Stomach (tissue), 8 donors: ENCODE measurements at regions not wholly inside any gene's neighbourhood (a gene's known extent, or its start where the extent isn't known, plus 50 kb on each side); places are given as distances from the start of the nearest gene placed in this dataset.

ENCODE experiments used
- DNase-seq, 2 donors: peaks; one replicate each; pipeline versions ENCODE4 v3.0.0 to v3.0.0-alpha.2; 2013 to 2019
- H3K27ac ChIP-seq, 5 donors: fragments of 200-600 bp in 4 of 5; sonication (generic) in 4 of 5; one replicate each; pipeline ENCODE4 v1.5.1; 2013 to 2019; ENCODE audit warnings: mild to moderate bottlenecking in 1 of 5, moderate library complexity in 1 of 5
- H3K27me3 ChIP-seq, 3 donors: fragments of 200-600 bp; sonication (generic); one replicate each; pipeline ENCODE4 v1.5.1; 2017 to 2019; ENCODE audit warnings: mixed run types in 1 of 3
- H3K36me3 ChIP-seq, 4 donors: fragments of 200-600 bp; sonication (generic); 1 replicate in 3 of 4; 2 replicates in 1 of 4; pipeline ENCODE4 v1.5.1; 2016 to 2019
- H3K4me1 ChIP-seq, 4 donors: fragments of 200-600 bp; sonication (generic); one replicate each; pipeline ENCODE4 v1.5.1; 2016 to 2019
- H3K4me3 ChIP-seq, 4 donors: fragments of 200-600 bp; sonication (generic) in 3 of 4; one replicate each; pipeline ENCODE4 v1.5.1; 2016 to 2019; ENCODE audit warnings: mild to moderate bottlenecking in 1 of 4
- H3K9me3 ChIP-seq, 4 donors: fragments of 200-600 bp; sonication (generic); one replicate each; pipeline ENCODE4 v1.5.1; 2016 to 2019
- EP300 ChIP-seq: sonication (generic); formaldehyde crosslinking; IDR thresholded peaks from one replicate; pipeline ENCODE4 v1.6.1; 2017; ENCODE audit warnings: antibody characterized with exemption
- POLR2A ChIP-seq, 4 donors: fragments of 450-650 bp; IDR thresholded peaks; one replicate each; pipeline ENCODE4 v1.6.1; 2016; ENCODE audit warnings: antibody characterized with exemption in 4 of 4, control low read depth in 2 of 4, mild to moderate bottlenecking in 1 of 4, moderate library complexity in 1 of 4
- POLR2AphosphoS5 ChIP-seq, 3 donors: sonication (generic); formaldehyde crosslinking; IDR thresholded peaks; one replicate each; pipeline ENCODE4 v1.6.1; 2016; ENCODE audit warnings: antibody characterized with exemption in 3 of 3
- WGBS, 5 donors: extraction: QIAGEN DNeasy Blood & Tissue Kit in 3 of 5; methylation state at CpG; one replicate each; pipeline versions ENCODE4 v1.1.5 to v1.1.7; 2013 to 2018; 5-methylcytosine and 5-hydroxymethylcytosine counted together
- intact Hi-C: fragments of 100-400 bp; cut with DNase I; formaldehyde crosslinking; loops from one replicate; pipeline ENCODE4 v1.15.1; 2023; ENCODE audit warnings: low total_unique reads
- TF ChIP-seq, protein P1 (sequence below), 7 experiments: fragments of 450-650 bp in 4 of 7; fragments of 200-600 bp in 3 of 7; sonication (generic) in 3 of 7; IDR thresholded peaks; one replicate each; pipeline ENCODE4 v1.5.1; 2016 to 2019; ENCODE audit warnings: antibody characterized with exemption in 7 of 7, control low read depth in 2 of 7, mild to moderate bottlenecking in 1 of 7
- donor health status: healthy with polysubstance abuse.
- donor health status: Bipolar disorder and iron deficiency.
- donor health status: healthy.

- H3K9me3 ChIP-seq = no peaks in the 10 kb centered on the region
- intact Hi-C loops = no loop called here
Measured at GRCh38 chr20:24064092-24064491, 75.5 kb upstream of the GGTLC1 start.

DNA sequence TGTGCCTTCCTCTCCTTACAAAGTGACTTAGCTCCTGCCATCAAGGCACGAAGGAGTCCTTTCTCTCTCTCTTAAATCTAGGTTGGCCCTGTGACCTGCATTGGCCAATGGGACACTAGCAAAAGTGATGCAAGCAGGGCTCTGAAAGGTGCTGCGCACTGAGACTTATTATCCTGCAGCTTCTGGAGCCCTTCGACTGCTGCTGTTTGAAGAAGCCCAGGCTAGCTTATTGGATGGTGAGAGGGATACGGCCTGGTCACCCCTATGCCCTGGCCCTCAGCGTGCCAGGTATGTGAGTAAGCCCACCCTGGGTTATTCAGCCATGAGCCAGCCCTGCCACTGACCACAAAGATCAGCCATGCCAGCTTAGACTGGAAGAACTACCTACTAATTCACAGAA is 74.5 kb upstream of the GGTLC1 start:
- Histone ChIP-seq H3K27ac (no peak overlapping the region), H3K36me3 (no peaks in the 10 kb centered on the region), H3K4me3 (no peak overlapping the region), H3K9me3 (no peaks in the 10 kb centered on the region), H3K4me1 (no peaks in the 10 kb centered on the region), H3K27me3 (peaks cover 0 to 3% (median 0%) of the 10 kb centered on the region in 3 donors)
- DNase-seq = no peak
- WGBS, 5 donors = 75 to 94% (median 85%) methylated on average over 5 of the region's 5 CpGs
- intact Hi-C loops = no loop called here
- no peak for TF ChIP-seq POLR2AphosphoS5 (IDR thresholded peaks at IDR 0.05)

More at GRCh38 chr20:24064092-24064491, 75.5 kb upstream of the GGTLC1 start:
- peaks cover 0 to 3% (median 0%) of the 10 kb centered on the region in 3 donors for H3K27me3 ChIP-seq
- 92 to 98% (median 96%) methylated on average over 4 of the region's 4 CpGs for WGBS, 5 donors
- no peak for DNase-seq
- H3K4me3 ChIP-seq = no peak overlapping the region
- H3K4me1 ChIP-seq = no peaks in the 10 kb centered on the region
- TF ChIP-seq POLR2AphosphoS5 (IDR thresholded peaks at IDR 0.05) = no peak
- no peak for TF ChIP-seq POLR2A (IDR thresholded peaks at IDR 0.05)
- TF ChIP-seq EP300 = no peak
- TF ChIP-seq, protein P1, sequence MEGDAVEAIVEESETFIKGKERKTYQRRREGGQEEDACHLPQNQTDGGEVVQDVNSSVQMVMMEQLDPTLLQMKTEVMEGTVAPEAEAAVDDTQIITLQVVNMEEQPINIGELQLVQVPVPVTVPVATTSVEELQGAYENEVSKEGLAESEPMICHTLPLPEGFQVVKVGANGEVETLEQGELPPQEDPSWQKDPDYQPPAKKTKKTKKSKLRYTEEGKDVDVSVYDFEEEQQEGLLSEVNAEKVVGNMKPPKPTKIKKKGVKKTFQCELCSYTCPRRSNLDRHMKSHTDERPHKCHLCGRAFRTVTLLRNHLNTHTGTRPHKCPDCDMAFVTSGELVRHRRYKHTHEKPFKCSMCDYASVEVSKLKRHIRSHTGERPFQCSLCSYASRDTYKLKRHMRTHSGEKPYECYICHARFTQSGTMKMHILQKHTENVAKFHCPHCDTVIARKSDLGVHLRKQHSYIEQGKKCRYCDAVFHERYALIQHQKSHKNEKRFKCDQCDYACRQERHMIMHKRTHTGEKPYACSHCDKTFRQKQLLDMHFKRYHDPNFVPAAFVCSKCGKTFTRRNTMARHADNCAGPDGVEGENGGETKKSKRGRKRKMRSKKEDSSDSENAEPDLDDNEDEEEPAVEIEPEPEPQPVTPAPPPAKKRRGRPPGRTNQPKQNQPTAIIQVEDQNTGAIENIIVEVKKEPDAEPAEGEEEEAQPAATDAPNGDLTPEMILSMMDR (IDR thresholded peaks at IDR 0.05) = no peak
- no peak overlapping the region for H3K27ac ChIP-seq
- no peaks in the 10 kb centered on the region for H3K36me3 ChIP-seq

- TF ChIP-seq, protein P1 (IDR thresholded peaks at IDR 0.05) = no peak
- TF ChIP-seq POLR2A (IDR thresholded peaks at IDR 0.05) (no peak), EP300 (no peak), POLR2AphosphoS5 (IDR thresholded peaks at IDR 0.05) (no peak)
- intact Hi-C loops = no loop called here
- DNase-seq = no peak
- Histone ChIP-seq H3K27ac (no peak overlapping the region), H3K27me3 (peaks cover 0 to 3% (median 0%) of the 10 kb centered on the region in 3 donors), H3K36me3 (no peaks in the 10 kb centered on the region), H3K4me1 (no peaks in the 10 kb centered on the region), H3K4me3 (no peak overlapping the region), H3K9me3 (no peaks in the 10 kb centered on the region)
- 47 to 51% (median 50%) methylated on average over 13 of the region's 13 CpGs for WGBS, 5 donors
Measured at GRCh38 chr20:24060851-24061590, 72.4 kb upstream of the GGTLC1 start.

DNA sequence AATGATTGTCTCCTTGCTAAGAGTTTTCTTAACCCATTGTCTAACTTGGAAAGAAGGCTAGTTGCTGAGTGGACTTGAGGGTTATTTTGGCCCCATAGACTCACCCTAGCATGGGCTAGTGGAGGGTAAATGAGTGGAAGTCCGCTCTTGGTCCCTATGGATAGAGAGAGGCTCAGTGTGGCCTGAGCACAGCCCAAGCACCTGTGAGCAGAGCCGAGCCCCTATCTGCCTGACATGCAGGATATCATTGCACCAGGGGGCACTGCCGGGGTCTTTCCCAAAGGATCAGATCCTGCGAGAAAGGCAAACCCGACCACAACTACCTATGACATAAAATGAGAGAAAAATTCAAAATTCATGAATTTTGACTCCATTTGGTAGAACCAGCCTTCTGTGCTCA is 70.6 kb upstream of the GGTLC1 start:
- no peak for DNase-seq
- 82 to 91% (median 84%) methylated on average over 5 of the region's 5 CpGs for WGBS, 5 donors
- Histone ChIP-seq H3K9me3 (no peaks in the 10 kb centered on the region), H3K4me1 (no peaks in the 10 kb centered on the region), H3K36me3 (no peaks in the 10 kb centered on the region), H3K27ac (no peak overlapping the region), H3K4me3 (no peak overlapping the region), H3K27me3 (peaks cover 0 to 3% (median 0%) of the 10 kb centered on the region in 3 donors)
- TF ChIP-seq EP300 (no peak), POLR2A (IDR thresholded peaks at IDR 0.05) (no peak), POLR2AphosphoS5 (IDR thresholded peaks at IDR 0.05) (no peak)
- TF ChIP-seq, protein P1 (IDR thresholded peaks at IDR 0.05) = no peak
- intact Hi-C loops = no loop called here

DNA sequence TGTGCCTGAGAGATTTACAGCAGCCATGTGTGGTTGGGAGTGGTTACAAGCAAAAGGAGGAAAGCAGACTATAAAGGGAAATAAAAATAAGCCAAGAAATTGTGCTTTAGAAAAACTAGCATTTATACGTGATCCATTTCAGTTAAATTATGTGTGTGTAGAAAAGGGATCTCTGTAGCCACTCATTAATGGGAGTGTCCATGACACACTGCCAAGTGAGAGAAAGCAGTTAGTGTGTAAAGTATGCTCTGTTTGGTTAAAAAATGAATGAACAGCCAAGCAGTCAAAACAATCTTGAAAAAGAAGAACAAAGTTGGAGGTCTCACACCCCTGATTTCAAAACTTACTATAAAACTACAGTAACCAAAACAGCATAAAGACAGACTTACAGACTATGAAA is 67.9 kb upstream of the GGTLC1 start:
- H3K4me1 ChIP-seq = no peaks in the 10 kb centered on the region
- no peaks in the 10 kb centered on the region for H3K9me3 ChIP-seq
- DNase-seq = no peak
- H3K27ac ChIP-seq = no peak overlapping the region
- intact Hi-C loops = no loop called here
- WGBS, 5 donors = 58 to 78% (median 71%) methylated on average over 1 of the region's 1 CpG
- H3K4me3 ChIP-seq = no peak overlapping the region
- no peaks in the 10 kb centered on the region for H3K36me3 ChIP-seq
- H3K27me3 ChIP-seq = peaks cover 0 to 21% (median 0%) of the 10 kb centered on the region in 3 donors
- no peak for TF ChIP-seq EP300
- no peak for TF ChIP-seq POLR2AphosphoS5 (IDR thresholded peaks at IDR 0.05)
- TF ChIP-seq POLR2A (IDR thresholded peaks at IDR 0.05) = no peak
- TF ChIP-seq, protein P1 (IDR thresholded peaks at IDR 0.05) = no peak
